ENCODE measurements at regions not wholly inside any gene's neighbourhood (a gene's known extent, or its start where the extent isn't known, plus 50 kb on each side); places are given as distances from the start of the nearest gene placed in this dataset.

DNA sequence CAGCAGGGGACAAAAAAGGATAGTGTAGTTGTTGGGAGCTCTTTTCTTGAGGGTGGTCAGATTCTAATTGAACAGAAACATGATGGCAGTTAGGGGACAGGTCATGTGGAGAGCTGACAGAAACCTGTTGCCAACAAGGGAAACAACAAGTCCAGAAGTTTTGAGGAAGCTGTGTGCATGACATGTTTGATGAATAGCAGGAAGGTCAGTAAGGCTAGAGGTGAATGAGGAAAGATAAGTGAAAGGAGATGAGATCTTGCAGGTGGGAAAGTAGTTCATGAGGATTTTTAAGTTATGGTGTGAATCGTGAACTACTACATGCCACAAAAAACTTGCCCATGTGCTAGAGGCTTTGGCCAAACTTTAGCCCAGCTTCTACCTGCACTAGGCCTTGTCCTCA lies 1817.4 kb downstream of the MRPL39 start:
- POLR2A ChIA-PET: no interaction called here

DNA sequence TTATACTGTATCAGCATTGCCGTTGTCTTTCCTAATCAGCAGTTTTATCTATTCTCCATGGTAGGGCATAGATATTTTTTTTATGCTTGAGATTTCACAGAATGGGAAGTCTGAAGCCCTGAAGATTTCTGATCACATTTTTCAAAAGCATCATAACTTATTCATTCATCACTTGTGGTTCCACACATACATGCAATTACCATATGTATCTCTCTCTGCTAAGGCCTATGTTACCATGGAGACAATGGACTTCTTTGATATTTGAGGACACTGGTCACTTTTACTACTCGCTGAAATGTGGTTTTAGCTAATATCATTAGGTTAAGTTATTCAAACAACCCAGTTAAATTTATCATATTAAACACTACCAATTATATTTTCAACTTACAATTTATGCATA lies 1827.0 kb downstream of the MRPL39 start:
- TF ChIP-seq ZNF335 (tag by site-specific recombination; conservative IDR thresholded peaks at IDR 0.05) (no peak), ZNF658 (tag by site-specific recombination; IDR thresholded peaks at IDR 0.05) (no peak), BCL11B (tag by site-specific recombination; IDR thresholded peaks at IDR 0.05; ENCODE audit: low read depth) (no peak), ZBTB17 (tag by site-specific recombination; IDR thresholded peaks at IDR 0.05) (no peak), ZNF530 (tag by site-specific recombination; IDR thresholded peaks at IDR 0.05; ENCODE audit: low read depth) (no peak), TCF7L2 (IDR thresholded peaks at IDR 0.05; ENCODE audit: borderline replicate concordance, low read depth, low read length) (no peak), ZNF2 (tag by site-specific recombination; IDR thresholded peaks at IDR 0.05) (no peak), REPIN1 (tag by site-specific recombination; IDR thresholded peaks at IDR 0.05; ENCODE audit: low read depth) (no peak)
- TF ChIP-seq, protein P1, sequence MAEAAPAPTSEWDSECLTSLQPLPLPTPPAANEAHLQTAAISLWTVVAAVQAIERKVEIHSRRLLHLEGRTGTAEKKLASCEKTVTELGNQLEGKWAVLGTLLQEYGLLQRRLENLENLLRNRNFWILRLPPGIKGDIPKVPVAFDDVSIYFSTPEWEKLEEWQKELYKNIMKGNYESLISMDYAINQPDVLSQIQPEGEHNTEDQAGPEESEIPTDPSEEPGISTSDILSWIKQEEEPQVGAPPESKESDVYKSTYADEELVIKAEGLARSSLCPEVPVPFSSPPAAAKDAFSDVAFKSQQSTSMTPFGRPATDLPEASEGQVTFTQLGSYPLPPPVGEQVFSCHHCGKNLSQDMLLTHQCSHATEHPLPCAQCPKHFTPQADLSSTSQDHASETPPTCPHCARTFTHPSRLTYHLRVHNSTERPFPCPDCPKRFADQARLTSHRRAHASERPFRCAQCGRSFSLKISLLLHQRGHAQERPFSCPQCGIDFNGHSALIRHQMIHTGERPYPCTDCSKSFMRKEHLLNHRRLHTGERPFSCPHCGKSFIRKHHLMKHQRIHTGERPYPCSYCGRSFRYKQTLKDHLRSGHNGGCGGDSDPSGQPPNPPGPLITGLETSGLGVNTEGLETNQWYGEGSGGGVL (tag by site-specific recombination; IDR thresholded peaks at IDR 0.05): no peak
- TF ChIP-seq, protein P2, sequence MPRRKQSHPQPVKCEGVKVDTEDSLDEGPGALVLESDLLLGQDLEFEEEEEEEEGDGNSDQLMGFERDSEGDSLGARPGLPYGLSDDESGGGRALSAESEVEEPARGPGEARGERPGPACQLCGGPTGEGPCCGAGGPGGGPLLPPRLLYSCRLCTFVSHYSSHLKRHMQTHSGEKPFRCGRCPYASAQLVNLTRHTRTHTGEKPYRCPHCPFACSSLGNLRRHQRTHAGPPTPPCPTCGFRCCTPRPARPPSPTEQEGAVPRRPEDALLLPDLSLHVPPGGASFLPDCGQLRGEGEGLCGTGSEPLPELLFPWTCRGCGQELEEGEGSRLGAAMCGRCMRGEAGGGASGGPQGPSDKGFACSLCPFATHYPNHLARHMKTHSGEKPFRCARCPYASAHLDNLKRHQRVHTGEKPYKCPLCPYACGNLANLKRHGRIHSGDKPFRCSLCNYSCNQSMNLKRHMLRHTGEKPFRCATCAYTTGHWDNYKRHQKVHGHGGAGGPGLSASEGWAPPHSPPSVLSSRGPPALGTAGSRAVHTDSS (tag by site-specific recombination; IDR thresholded peaks at IDR 0.05): no peak
- H3K27ac ChIP-seq (ENCODE audit: extremely low read depth, low read depth, low read length): no peak overlapping the region
- H3K36me3 ChIP-seq (ENCODE audit: control insufficient read depth in 2 of 2, insufficient read depth in 1 of 2, low read length in 2 of 2): no peaks in the 10 kb centered on the region
- H3K9me3 ChIP-seq (ENCODE audit: control insufficient read depth, insufficient read depth, low read depth, low read length): no peaks in the 10 kb centered on the region
- POLR2A ChIA-PET: no interaction called here
- CTCF ChIA-PET: no interaction called here
- H3K4me1 ChIP-seq (ENCODE audit: control insufficient read depth, insufficient read depth, low read length): no peaks in the 10 kb centered on the region
- no peak overlapping the region for H3K4me3 ChIP-seq (ENCODE audit: low read depth, low read length)

More for the DNA sequence above, 1817.4 kb downstream of the MRPL39 start:
- Histone ChIP-seq H3K9me3 (ENCODE audit: control insufficient read depth, insufficient read depth, low read depth, low read length) (no peaks in the 10 kb centered on the region), H3K36me3 (ENCODE audit: control insufficient read depth in 2 of 2, insufficient read depth in 1 of 2, low read length in 2 of 2) (no peaks in the 10 kb centered on the region), H3K4me1 (ENCODE audit: control insufficient read depth, insufficient read depth, low read length) (no peaks in the 10 kb centered on the region), H3K27ac (ENCODE audit: extremely low read depth, low read depth, low read length) (no peak overlapping the region), H3K4me3 (ENCODE audit: low read depth, low read length) (no peak overlapping the region)
- peak; percentile 16; the same call in 1 of the 2 replicates for TF ChIP-seq SCRT2 (tag by site-specific recombination; IDR thresholded peaks at IDR 0.05)
- TF ChIP-seq, protein P3, sequence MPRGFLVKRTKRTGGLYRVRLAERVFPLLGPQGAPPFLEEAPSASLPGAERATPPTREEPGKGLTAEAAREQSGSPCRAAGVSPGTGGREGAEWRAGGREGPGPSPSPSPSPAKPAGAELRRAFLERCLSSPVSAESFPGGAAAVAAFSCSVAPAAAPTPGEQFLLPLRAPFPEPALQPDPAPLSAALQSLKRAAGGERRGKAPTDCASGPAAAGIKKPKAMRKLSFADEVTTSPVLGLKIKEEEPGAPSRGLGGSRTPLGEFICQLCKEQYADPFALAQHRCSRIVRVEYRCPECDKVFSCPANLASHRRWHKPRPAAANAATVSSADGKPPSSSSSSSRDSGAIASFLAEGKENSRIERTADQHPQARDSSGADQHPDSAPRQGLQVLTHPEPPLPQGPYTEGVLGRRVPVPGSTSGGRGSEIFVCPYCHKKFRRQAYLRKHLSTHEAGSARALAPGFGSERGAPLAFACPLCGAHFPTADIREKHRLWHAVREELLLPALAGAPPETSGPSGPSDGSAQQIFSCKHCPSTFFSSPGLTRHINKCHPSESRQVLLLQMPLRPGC (tag by site-specific recombination; IDR thresholded peaks at IDR 0.05): no peak
- CTCF ChIA-PET: no interaction called here

DNA sequence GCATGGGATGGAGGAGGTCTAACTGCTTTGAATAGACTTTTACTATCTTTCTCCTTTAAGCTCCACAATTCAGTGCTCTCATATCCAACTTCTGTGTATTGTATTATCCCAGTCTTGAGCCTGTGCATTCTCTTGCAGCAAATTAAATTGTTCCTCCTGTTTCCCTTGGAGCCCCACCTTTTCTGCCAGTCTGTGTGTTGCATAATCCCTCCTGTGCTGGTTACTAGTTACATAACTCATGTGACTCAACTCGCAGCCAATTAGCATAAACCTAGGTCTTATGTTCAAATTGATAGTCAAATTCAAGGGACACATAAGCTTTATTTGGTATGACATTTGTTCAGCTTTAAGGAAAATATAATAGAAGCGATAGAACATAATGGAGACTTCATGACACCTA lies 1863.5 kb downstream of the MRPL39 start:
- Histone ChIP-seq H3K4me1 (ENCODE audit: control insufficient read depth, insufficient read depth, low read length) (no peaks in the 10 kb centered on the region), H3K27ac (ENCODE audit: extremely low read depth, low read depth, low read length) (no peak overlapping the region), H3K36me3 (ENCODE audit: control insufficient read depth in 2 of 2, insufficient read depth in 1 of 2, low read length in 2 of 2) (no peaks in the 10 kb centered on the region), H3K9me3 (ENCODE audit: control insufficient read depth, insufficient read depth, low read depth, low read length) (no peaks in the 10 kb centered on the region), H3K4me3 (ENCODE audit: low read depth, low read length) (no peak overlapping the region)
- ChIA-PET POLR2A (no interaction called here), CTCF (no interaction called here)
- no peak for TF ChIP-seq ZNF549 (tag by site-specific recombination; IDR thresholded peaks at IDR 0.05)
- TF ChIP-seq, protein P4, sequence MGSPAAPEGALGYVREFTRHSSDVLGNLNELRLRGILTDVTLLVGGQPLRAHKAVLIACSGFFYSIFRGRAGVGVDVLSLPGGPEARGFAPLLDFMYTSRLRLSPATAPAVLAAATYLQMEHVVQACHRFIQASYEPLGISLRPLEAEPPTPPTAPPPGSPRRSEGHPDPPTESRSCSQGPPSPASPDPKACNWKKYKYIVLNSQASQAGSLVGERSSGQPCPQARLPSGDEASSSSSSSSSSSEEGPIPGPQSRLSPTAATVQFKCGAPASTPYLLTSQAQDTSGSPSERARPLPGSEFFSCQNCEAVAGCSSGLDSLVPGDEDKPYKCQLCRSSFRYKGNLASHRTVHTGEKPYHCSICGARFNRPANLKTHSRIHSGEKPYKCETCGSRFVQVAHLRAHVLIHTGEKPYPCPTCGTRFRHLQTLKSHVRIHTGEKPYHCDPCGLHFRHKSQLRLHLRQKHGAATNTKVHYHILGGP (tag by site-specific recombination; IDR thresholded peaks at IDR 0.05): no peak
- TF ChIP-seq ZNF221 (tag by site-specific recombination; IDR thresholded peaks at IDR 0.05; ENCODE audit: borderline replicate concordance): no peak
- no peak for TF ChIP-seq KLF10 (tag by site-specific recombination; IDR thresholded peaks at IDR 0.05)
- TF ChIP-seq, protein P5, sequence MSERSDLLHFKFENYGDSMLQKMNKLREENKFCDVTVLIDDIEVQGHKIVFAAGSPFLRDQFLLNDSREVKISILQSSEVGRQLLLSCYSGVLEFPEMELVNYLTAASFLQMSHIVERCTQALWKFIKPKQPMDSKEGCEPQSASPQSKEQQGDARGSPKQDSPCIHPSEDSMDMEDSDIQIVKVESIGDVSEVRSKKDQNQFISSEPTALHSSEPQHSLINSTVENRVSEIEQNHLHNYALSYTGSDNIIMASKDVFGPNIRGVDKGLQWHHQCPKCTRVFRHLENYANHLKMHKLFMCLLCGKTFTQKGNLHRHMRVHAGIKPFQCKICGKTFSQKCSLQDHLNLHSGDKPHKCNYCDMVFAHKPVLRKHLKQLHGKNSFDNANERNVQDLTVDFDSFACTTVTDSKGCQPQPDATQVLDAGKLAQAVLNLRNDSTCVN (tag by site-specific recombination; optimal IDR thresholded peaks at IDR 0.05): no peak
- no peak for TF ChIP-seq ZNF174 (tag by site-specific recombination; IDR thresholded peaks at IDR 0.05)
- TF ChIP-seq ZNF324 (tag by site-specific recombination; IDR thresholded peaks at IDR 0.05): no peak
- TF ChIP-seq ZNF138 (tag by site-specific recombination; IDR thresholded peaks at IDR 0.05; ENCODE audit: borderline replicate concordance): no peak

Data from HEK293 (cell line).